HCT116 (cell line): ENCODE measurements at regions not wholly inside any gene's neighbourhood (a gene's known extent, or its start where the extent isn't known, plus 50 kb on each side); places are given as distances from the start of the nearest gene placed in this dataset.

Experiments used
- ATAC-seq: fragments of 200-7000 bp; cut with Tn5 transposase; 2 replicates; pipeline ENCODE4 v1.9.1; 2020; ENCODE audit warnings: mild to moderate bottlenecking, moderate library complexity
- BruUV-seq: library from RNA; stranded (reverse); fragments of 400-500 nt; replicated peaks from 2 replicates; lab custom pipeline; 2021; lab: Mats Ljungman, UMichigan
- CTCF ChIA-PET: fragments of 300-600 bp; sonication (Branson Sonifier 250); formaldehyde crosslinking; loops from one replicate; lab custom pipeline; 2021; ENCODE audit warnings: antibody characterized with exemption; lab: Charles Lee
- POLR2A ChIA-PET: fragments of 300-600, 350-600 bp; sonication (Branson Sonifier 250); formaldehyde crosslinking; loops from one replicate; lab custom pipeline; 2021; ENCODE audit warnings: antibody characterized with exemption; lab: Charles Lee
- RAD21 ChIA-PET, 2 experiments: fragments of 300-600 bp; sonication (Branson Sonifier 250); formaldehyde crosslinking; loops; one replicate each; lab custom pipeline; 2023; ENCODE audit warnings: low total read pairs in 2 of 2; ENCODE audit not compliant: uncharacterized antibody in 2 of 2, unreplicated experiment in 2 of 2, low non-redundant PET in 1 of 2; lab: Charles Lee
- DNase-seq: peaks from one replicate; pipeline ENCODE4 v3.0.0-alpha.2; 2010; ENCODE audit warnings: low read depth, low spot score
- H2AFZ ChIP-seq: fragments of 200-600 bp; shearing (Covaris generic), sonication (generic); 2 replicates; pipeline ENCODE4 v1.6.1; 2017; ENCODE audit warnings: low read depth, mixed run types, mixed read lengths, antibody characterized with exemption, low read length; ENCODE audit not compliant: poor library complexity, severe bottlenecking
- H3K27ac ChIP-seq: 2 replicates; pipeline ENCODE4 v1.5.1; 2012; ENCODE audit warnings: low read depth, low read length
- H3K27me3 ChIP-seq: fragments of 200-600 bp; sonication (generic); 2 replicates; pipeline ENCODE4 v1.6.1; 2016; ENCODE audit warnings: mixed run types, low read length, mixed read lengths; ENCODE audit not compliant: insufficient read depth
- H3K36me3 ChIP-seq, 2 experiments: fragments of 200-500 bp in 1 of 2; fragments of 200-600 bp in 1 of 2; sonication (Bioruptor generic) in 1 of 2; sonication (generic) in 1 of 2; 2 replicates each; pipeline versions ENCODE4 v1.5.1 to v1.6.1; 2014 to 2016; ENCODE audit warnings: low read length in 2 of 2, inconsistent platforms in 1 of 2, mixed read lengths in 1 of 2, mixed run types in 1 of 2; ENCODE audit not compliant: insufficient read depth in 2 of 2, control insufficient read depth in 1 of 2
- H3K4me1 ChIP-seq, 2 experiments: fragments of 200-600 bp in 1 of 2; sonication (generic) in 1 of 2; 2 replicates each; pipeline versions ENCODE4 v1.5.1 to v1.6.1; 2012 to 2017; ENCODE audit warnings: low read length in 2 of 2, inconsistent platforms in 1 of 2, mild to moderate bottlenecking in 1 of 2, mixed read lengths in 1 of 2, mixed run types in 1 of 2, moderate library complexity in 1 of 2; ENCODE audit not compliant: insufficient read depth in 2 of 2, control insufficient read depth in 1 of 2
- H3K4me2 ChIP-seq: fragments of 200-600 bp; sonication (generic); 2 replicates; pipeline ENCODE4 v1.6.1; 2017; ENCODE audit warnings: mixed run types, low read length, mixed read lengths
- H3K4me3 ChIP-seq, 2 experiments: fragments of 200-600 bp in 1 of 2; sonication (generic) in 1 of 2; replicated peaks in 1 of 2; 2 replicates each; pipeline ENCODE4 v1.5.1; 2011 to 2016; ENCODE audit warnings: low read length in 2 of 2, control low read depth in 1 of 2, low read depth in 1 of 2, mild to moderate bottlenecking in 1 of 2, mixed read lengths in 1 of 2, mixed run types in 1 of 2
- H3K79me2 ChIP-seq: fragments of 200-600 bp; sonication (generic); 2 replicates; pipeline ENCODE4 v1.6.1; 2017; ENCODE audit warnings: mild to moderate bottlenecking, mixed run types, low read length, moderate library complexity, mixed read lengths; ENCODE audit not compliant: insufficient read depth
- H3K9ac ChIP-seq: fragments of 200-600 bp; sonication (generic); 2 replicates; pipeline ENCODE4 v1.6.1; 2016; ENCODE audit warnings: low read length, mixed read lengths
- H3K9me2 ChIP-seq: fragments of 200-600 bp; sonication (generic), shearing (Covaris generic); 2 replicates; pipeline ENCODE4 v1.6.1; 2017; ENCODE audit warnings: mixed run types, mild to moderate bottlenecking, moderate library complexity; ENCODE audit not compliant: insufficient read depth
- H3K9me3 ChIP-seq, 2 experiments: fragments of 200-500 bp in 1 of 2; fragments of 200-600 bp in 1 of 2; sonication (Bioruptor generic) in 1 of 2; sonication (generic) in 1 of 2; 2 replicates each; pipeline ENCODE4 v1.6.1; 2014 to 2017; ENCODE audit warnings: low read length in 2 of 2, mixed read lengths in 2 of 2, inconsistent platforms in 1 of 2, low read depth in 1 of 2, mild to moderate bottlenecking in 1 of 2, mixed run types in 1 of 2, moderate library complexity in 1 of 2; ENCODE audit not compliant: control insufficient read depth in 1 of 2, insufficient read depth in 1 of 2
- H4K20me1 ChIP-seq: fragments of 200-600 bp; sonication (generic), shearing (Covaris generic); 2 replicates; pipeline ENCODE4 v1.6.1; 2017; ENCODE audit warnings: mixed run types, mild to moderate bottlenecking, moderate library complexity; ENCODE audit not compliant: insufficient read depth
- CEBPB ChIP-seq: IDR thresholded peaks from 2 replicates; pipeline ENCODE4 v1.6.1; 2012; ENCODE audit warnings: low read depth
- EGR1 ChIP-seq: IDR thresholded peaks from 2 replicates; pipeline ENCODE4 v1.6.1; 2012; ENCODE audit warnings: low read depth
- ELF1 ChIP-seq: IDR thresholded peaks from 2 replicates; pipeline ENCODE4 v1.6.1; 2012; ENCODE audit warnings: low read depth, borderline replicate concordance
- FOSL1 ChIP-seq: IDR thresholded peaks from 2 replicates; pipeline ENCODE4 v1.6.1; 2012; ENCODE audit warnings: low read depth
- JUND ChIP-seq: IDR thresholded peaks from 2 replicates; pipeline ENCODE4 v1.6.1; 2012
- RAD21 ChIP-seq: IDR thresholded peaks from 2 replicates; pipeline ENCODE4 v1.6.1; 2012; ENCODE audit warnings: low read depth, mild to moderate bottlenecking
- TCF7L2 ChIP-seq: IDR thresholded peaks from 2 replicates; pipeline ENCODE4 v1.7.0; 2011; ENCODE audit warnings: borderline replicate concordance, inconsistent platforms; ENCODE audit not compliant: insufficient read depth, insufficient read length; ENCODE audit errors: extremely low read depth
- YY1 ChIP-seq: IDR thresholded peaks from 2 replicates; pipeline ENCODE4 v1.6.1; 2011; ENCODE audit warnings: low read length, low read depth, moderate library complexity, mild to moderate bottlenecking; ENCODE audit not compliant: insufficient replicate concordance; ENCODE audit errors: extremely low read depth
- ZFX ChIP-seq: fragments of 450-650 bp; IDR thresholded peaks from 2 replicates; pipeline ENCODE4 v1.6.1; 2017
- ZNF274 ChIP-seq: fragments of 200-500 bp; sonication (Bioruptor generic); IDR thresholded peaks from 2 replicates; pipeline ENCODE4 v1.6.1; 2014; ENCODE audit warnings: mild to moderate bottlenecking, low read depth, low read length, inconsistent platforms
- intact Hi-C: fragments of 100-400 bp; cut with micrococcal nuclease; formaldehyde crosslinking; loops from 2 replicates; pipeline ENCODE4 v1.10.0; 2022
- TF ChIP-seq, protein P1 (sequence below): IDR thresholded peaks from 2 replicates; pipeline ENCODE4 v1.6.1; 2012; ENCODE audit warnings: low read depth
- TF ChIP-seq, protein P2 (sequence below): IDR thresholded peaks from 2 replicates; pipeline ENCODE4 v1.6.1; 2012
- TF ChIP-seq, protein P3 (sequence below): IDR thresholded peaks from 2 replicates; pipeline ENCODE4 v1.6.1; 2012
- TF ChIP-seq, protein P4 (sequence below): IDR thresholded peaks from 2 replicates; pipeline ENCODE4 v1.6.1; 2011; ENCODE audit warnings: mild to moderate bottlenecking, low read length, moderate library complexity; ENCODE audit not compliant: insufficient replicate concordance; ENCODE audit errors: extremely low read depth

DNA sequence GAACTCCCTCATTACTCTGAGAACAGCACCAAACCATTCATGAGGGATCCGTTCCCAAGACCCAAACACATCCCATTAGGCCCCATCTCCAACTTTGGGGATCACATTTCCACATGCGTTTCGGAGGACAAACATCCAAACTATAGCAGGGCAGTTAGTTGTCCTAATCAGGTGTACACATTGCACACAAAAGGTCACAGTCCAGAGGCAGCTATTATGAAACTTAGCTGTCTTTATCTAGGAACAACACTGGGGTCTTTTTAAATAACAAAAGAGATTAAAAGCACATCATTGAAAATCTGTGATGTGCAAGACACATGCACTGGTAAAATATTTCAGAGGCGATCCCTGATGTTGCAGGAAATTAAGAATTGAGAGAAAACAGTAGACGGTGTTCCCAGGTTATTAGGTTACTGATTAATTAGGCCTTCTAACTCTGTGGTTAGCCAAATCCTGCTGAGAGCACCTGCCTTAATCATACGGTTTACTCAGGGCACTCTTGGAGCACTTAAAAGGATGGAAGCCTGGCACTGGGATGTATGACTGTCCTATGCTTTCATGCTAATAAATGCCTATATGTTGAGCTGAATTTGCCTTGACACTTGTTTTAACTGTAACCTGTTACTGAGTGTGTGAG lies 1574.5 kb upstream of the WWC1 start:
- H3K9me3 ChIP-seq, result peaks cover 0 to 26% of the 10 kb centered on the region in 2 experiments; a peak in 2 of 4 replicates
- H3K27me3 ChIP-seq, result no peaks in the 10 kb centered on the region
- ChIA-PET CTCF (no interaction called here), POLR2A (no interaction called here), RAD21 (no interaction called here)
- BruUV-seq, result no TSS peak
- no peaks in the 10 kb centered on the region for H3K79me2 ChIP-seq
- H3K9me2 ChIP-seq, result no peaks in the 10 kb centered on the region
- intact Hi-C loops, result no loop called here
- H3K36me3 ChIP-seq, result no peaks in the 10 kb centered on the region
- TF ChIP-seq CEBPB, result no peak
- no peak for TF ChIP-seq ZNF274
- TF ChIP-seq, protein P1, sequence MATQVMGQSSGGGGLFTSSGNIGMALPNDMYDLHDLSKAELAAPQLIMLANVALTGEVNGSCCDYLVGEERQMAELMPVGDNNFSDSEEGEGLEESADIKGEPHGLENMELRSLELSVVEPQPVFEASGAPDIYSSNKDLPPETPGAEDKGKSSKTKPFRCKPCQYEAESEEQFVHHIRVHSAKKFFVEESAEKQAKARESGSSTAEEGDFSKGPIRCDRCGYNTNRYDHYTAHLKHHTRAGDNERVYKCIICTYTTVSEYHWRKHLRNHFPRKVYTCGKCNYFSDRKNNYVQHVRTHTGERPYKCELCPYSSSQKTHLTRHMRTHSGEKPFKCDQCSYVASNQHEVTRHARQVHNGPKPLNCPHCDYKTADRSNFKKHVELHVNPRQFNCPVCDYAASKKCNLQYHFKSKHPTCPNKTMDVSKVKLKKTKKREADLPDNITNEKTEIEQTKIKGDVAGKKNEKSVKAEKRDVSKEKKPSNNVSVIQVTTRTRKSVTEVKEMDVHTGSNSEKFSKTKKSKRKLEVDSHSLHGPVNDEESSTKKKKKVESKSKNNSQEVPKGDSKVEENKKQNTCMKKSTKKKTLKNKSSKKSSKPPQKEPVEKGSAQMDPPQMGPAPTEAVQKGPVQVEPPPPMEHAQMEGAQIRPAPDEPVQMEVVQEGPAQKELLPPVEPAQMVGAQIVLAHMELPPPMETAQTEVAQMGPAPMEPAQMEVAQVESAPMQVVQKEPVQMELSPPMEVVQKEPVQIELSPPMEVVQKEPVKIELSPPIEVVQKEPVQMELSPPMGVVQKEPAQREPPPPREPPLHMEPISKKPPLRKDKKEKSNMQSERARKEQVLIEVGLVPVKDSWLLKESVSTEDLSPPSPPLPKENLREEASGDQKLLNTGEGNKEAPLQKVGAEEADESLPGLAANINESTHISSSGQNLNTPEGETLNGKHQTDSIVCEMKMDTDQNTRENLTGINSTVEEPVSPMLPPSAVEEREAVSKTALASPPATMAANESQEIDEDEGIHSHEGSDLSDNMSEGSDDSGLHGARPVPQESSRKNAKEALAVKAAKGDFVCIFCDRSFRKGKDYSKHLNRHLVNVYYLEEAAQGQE, result no peak
- TF ChIP-seq, protein P2, sequence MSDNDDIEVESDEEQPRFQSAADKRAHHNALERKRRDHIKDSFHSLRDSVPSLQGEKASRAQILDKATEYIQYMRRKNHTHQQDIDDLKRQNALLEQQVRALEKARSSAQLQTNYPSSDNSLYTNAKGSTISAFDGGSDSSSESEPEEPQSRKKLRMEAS, result no peak
- TF ChIP-seq ZFX, result no peak
- TF ChIP-seq, protein P3, sequence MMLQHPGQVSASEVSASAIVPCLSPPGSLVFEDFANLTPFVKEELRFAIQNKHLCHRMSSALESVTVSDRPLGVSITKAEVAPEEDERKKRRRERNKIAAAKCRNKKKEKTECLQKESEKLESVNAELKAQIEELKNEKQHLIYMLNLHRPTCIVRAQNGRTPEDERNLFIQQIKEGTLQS, result no peak
- no peak for TF ChIP-seq RAD21
- no peak for TF ChIP-seq ELF1
- TF ChIP-seq, protein P4, sequence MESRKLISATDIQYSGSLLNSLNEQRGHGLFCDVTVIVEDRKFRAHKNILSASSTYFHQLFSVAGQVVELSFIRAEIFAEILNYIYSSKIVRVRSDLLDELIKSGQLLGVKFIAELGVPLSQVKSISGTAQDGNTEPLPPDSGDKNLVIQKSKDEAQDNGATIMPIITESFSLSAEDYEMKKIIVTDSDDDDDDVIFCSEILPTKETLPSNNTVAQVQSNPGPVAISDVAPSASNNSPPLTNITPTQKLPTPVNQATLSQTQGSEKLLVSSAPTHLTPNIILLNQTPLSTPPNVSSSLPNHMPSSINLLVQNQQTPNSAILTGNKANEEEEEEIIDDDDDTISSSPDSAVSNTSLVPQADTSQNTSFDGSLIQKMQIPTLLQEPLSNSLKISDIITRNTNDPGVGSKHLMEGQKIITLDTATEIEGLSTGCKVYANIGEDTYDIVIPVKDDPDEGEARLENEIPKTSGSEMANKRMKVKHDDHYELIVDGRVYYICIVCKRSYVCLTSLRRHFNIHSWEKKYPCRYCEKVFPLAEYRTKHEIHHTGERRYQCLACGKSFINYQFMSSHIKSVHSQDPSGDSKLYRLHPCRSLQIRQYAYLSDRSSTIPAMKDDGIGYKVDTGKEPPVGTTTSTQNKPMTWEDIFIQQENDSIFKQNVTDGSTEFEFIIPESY, result no peak
- no peak for TF ChIP-seq FOSL1
- no peak for TF ChIP-seq JUND
- TF ChIP-seq EGR1, result no peak
- TF ChIP-seq YY1, result no peak
- no peak for TF ChIP-seq TCF7L2
- H2AFZ ChIP-seq, result no peak overlapping the region
- H3K4me1 ChIP-seq, result no peaks in the 10 kb centered on the region
- H3K4me2 ChIP-seq, result no peak overlapping the region
- no peak for ATAC-seq
- H4K20me1 ChIP-seq, result no peaks in the 10 kb centered on the region
- no peak for DNase-seq
- H3K9ac ChIP-seq, result no peak overlapping the region
- no peak overlapping the region for H3K4me3 ChIP-seq
- H3K27ac ChIP-seq, result no peak overlapping the region
